SHP77 treated with DMSO at 0.1 percent for 48 hours (cell line): ENCODE measurements at regions not wholly inside any gene's neighbourhood (a gene's known extent, or its start where the extent isn't known, plus 50 kb on each side); places are given as distances from the start of the nearest gene placed in this dataset.
A peak's percentile ranks its signal among the peaks of the same experiment; 100 is the strongest.

Experiments used
- DNase-seq: peaks from one replicate; lab custom pipeline; 2025; lab: John Stamatoyannopoulos, UW

- DNase-seq, result no peak
These were observed 656.6 kb upstream of the CHAC2 start for GRCh38 chr2:53111004-53111403.

- DNase-seq, result no peak
These were observed 659.4 kb upstream of the CHAC2 start for GRCh38 chr2:53108246-53108645.

- peak; percentile 16 for DNase-seq
These were observed 663.3 kb upstream of the CHAC2 start for GRCh38 chr2:53104263-53104662.

GRCh38 chr2:53103679-53104078 lies 663.9 kb upstream of the CHAC2 start:
- no peak for DNase-seq

GRCh38 chr2:53098696-53099078 lies 668.9 kb upstream of the CHAC2 start:
- DNase-seq, result no peak

- no peak for DNase-seq
These were observed 671.3 kb upstream of the CHAC2 start for GRCh38 chr2:53096351-53096750.

GRCh38 chr2:53095664-53096063 lies 671.9 kb upstream of the CHAC2 start:
- DNase-seq, result no peak

GRCh38 chr2:53095227-53095626 lies 672.4 kb upstream of the CHAC2 start:
- no peak for DNase-seq

- no peak for DNase-seq
These were observed 674.2 kb upstream of the CHAC2 start for GRCh38 chr2:53093355-53093754.

- no peak for DNase-seq
These were observed 676.4 kb upstream of the CHAC2 start for GRCh38 chr2:53091183-53091582.

GRCh38 chr2:53087874-53088461 lies 679.6 kb upstream of the CHAC2 start:
- no peak for DNase-seq

GRCh38 chr2:53087262-53087873 lies 680.2 kb upstream of the CHAC2 start:
- DNase-seq, result no peak

GRCh38 chr2:53077413-53077812 lies 690.2 kb upstream of the CHAC2 start:
- no peak for DNase-seq

GRCh38 chr2:53075760-53076159 lies 691.8 kb upstream of the CHAC2 start:
- DNase-seq, result no peak

- DNase-seq, result no peak
These were observed 700.1 kb upstream of the CHAC2 start for GRCh38 chr2:53067533-53067932.

- no peak for DNase-seq
These were observed 700.5 kb upstream of the CHAC2 start for GRCh38 chr2:53067056-53067455.

GRCh38 chr2:53064154-53064553 lies 703.5 kb upstream of the CHAC2 start:
- DNase-seq, result no peak

- DNase-seq, result no peak
These were observed 709.1 kb upstream of the CHAC2 start for GRCh38 chr2:53058526-53058925.

- no peak for DNase-seq
These were observed 713.7 kb upstream of the CHAC2 start for GRCh38 chr2:53053937-53054336.

GRCh38 chr2:53051157-53051556 lies 716.4 kb upstream of the CHAC2 start:
- no peak for DNase-seq

GRCh38 chr2:53040536-53041229 lies 726.9 kb upstream of the CHAC2 start:
- no peak for DNase-seq

GRCh38 chr2:53036196-53036595 lies 731.4 kb upstream of the CHAC2 start:
- no peak for DNase-seq

- no peak for DNase-seq
These were observed 732.5 kb upstream of the CHAC2 start for GRCh38 chr2:53035153-53035552.

- no peak for DNase-seq
These were observed 734.2 kb upstream of the CHAC2 start for GRCh38 chr2:53033411-53033810.
